ENCODE measurements at regions not wholly inside any gene's neighbourhood (a gene's known extent, or its start where the extent isn't known, plus 50 kb on each side); places are given as distances from the start of the nearest gene placed in this dataset.

- DNase-seq (ENCODE audit: low read depth, low spot score) = no peak
These were observed 50.5 kb upstream of the DLX2 start for GRCh38 chr2:172153156-172153555.

GRCh38 chr2:172153757-172154156, 51.1 kb upstream of the DLX2 start:
- DNase-seq (ENCODE audit: low read depth, low spot score) = no peak

- no peak for DNase-seq (ENCODE audit: low read depth, low spot score)
These were observed 53.1 kb upstream of the DLX2 start for GRCh38 chr2:172155752-172156151.

- DNase-seq (ENCODE audit: low read depth, low spot score) = no peak
These were observed 58.1 kb upstream of the DLX2 start for GRCh38 chr2:172160839-172161238.

- no peak for DNase-seq (ENCODE audit: low read depth, low spot score)
These were observed 59.6 kb upstream of the DLX2 start for GRCh38 chr2:172162225-172162733.

GRCh38 chr2:172162739-172163336, 60.1 kb upstream of the DLX2 start:
- DNase-seq (ENCODE audit: low read depth, low spot score) = no peak

- DNase-seq (ENCODE audit: low read depth, low spot score) = no peak
These were observed 66.2 kb upstream of the DLX2 start for GRCh38 chr2:172168917-172169346.

GRCh38 chr2:172169611-172170010, 66.9 kb upstream of the DLX2 start:
- DNase-seq (ENCODE audit: low read depth, low spot score) = no peak

GRCh38 chr2:172172513-172173173, 69.9 kb upstream of the DLX2 start:
- peak; percentile 7 for DNase-seq (ENCODE audit: low read depth, low spot score)

- DNase-seq (ENCODE audit: low read depth, low spot score) = no peak
These were observed 70.5 kb upstream of the DLX2 start for GRCh38 chr2:172173174-172173706.

GRCh38 chr2:172177581-172177980, 74.9 kb upstream of the DLX2 start:
- DNase-seq (ENCODE audit: low read depth, low spot score) = no peak

GRCh38 chr2:172177996-172178395, 75.3 kb upstream of the DLX2 start:
- no peak for DNase-seq (ENCODE audit: low read depth, low spot score)

GRCh38 chr2:172179045-172179701, 76.5 kb upstream of the DLX2 start:
- no peak for DNase-seq (ENCODE audit: low read depth, low spot score)

GRCh38 chr2:172181840-172182239, 79.1 kb upstream of the DLX2 start:
- no peak for DNase-seq (ENCODE audit: low read depth, low spot score)

GRCh38 chr2:172182624-172183023, 79.9 kb upstream of the DLX2 start:
- DNase-seq (ENCODE audit: low read depth, low spot score) = no peak

GRCh38 chr2:172193331-172194089, 90.8 kb upstream of the DLX2 start:
- DNase-seq (ENCODE audit: low read depth, low spot score) = no peak

GRCh38 chr2:172195836-172196376, 93.2 kb upstream of the DLX2 start:
- DNase-seq (ENCODE audit: low read depth, low spot score) = no peak

GRCh38 chr2:172196768-172197431, 94.2 kb upstream of the DLX2 start:
- no peak for DNase-seq (ENCODE audit: low read depth, low spot score)

GRCh38 chr2:172198361-172198760, 95.7 kb upstream of the DLX2 start:
- DNase-seq (ENCODE audit: low read depth, low spot score) = no peak

GRCh38 chr2:172198908-172199307, 96.2 kb upstream of the DLX2 start:
- DNase-seq (ENCODE audit: low read depth, low spot score) = no peak

GRCh38 chr2:172200495-172201085, 97.9 kb upstream of the DLX2 start:
- DNase-seq (ENCODE audit: low read depth, low spot score) = no peak

All from activated CD4-positive, CD25-positive, alpha-beta regulatory T cell treated with anti-CD3 and anti-CD28 coated beads, Interleukin-2, amount 50 U/mL, for 16 hours (primary cell).